IPS-20b (cell line): ENCODE measurements at regions not wholly inside any gene's neighbourhood (a gene's known extent, or its start where the extent isn't known, plus 50 kb on each side); places are given as distances from the start of the nearest gene placed in this dataset.
"Not testable (repeated sequence)": the region's sequence is repeated elsewhere in the genome, so short reads cannot be mapped to it uniquely, and the experiment has no call there.

Experiments
- H3K27ac ChIP-seq: one replicate; pipeline ENCODE4 v1.5.1; 2013; ENCODE audit warnings: low read length
- H3K27me3 ChIP-seq: 2 replicates; pipeline ENCODE4 v1.6.1; 2013; ENCODE audit warnings: mild to moderate bottlenecking, low read length, inconsistent platforms; ENCODE audit not compliant: insufficient read depth
- H3K36me3 ChIP-seq: 2 replicates; pipeline ENCODE4 v1.6.1; 2013; ENCODE audit warnings: low read depth, mild to moderate bottlenecking, inconsistent platforms, low read length, moderate library complexity; ENCODE audit not compliant: insufficient read depth
- H3K4me1 ChIP-seq: 2 replicates; pipeline ENCODE4 v1.6.1; 2013; ENCODE audit warnings: mild to moderate bottlenecking, control low read depth, inconsistent platforms, low read length, moderate library complexity; ENCODE audit not compliant: insufficient read depth
- H3K4me3 ChIP-seq: 2 replicates; pipeline ENCODE4 v1.5.1; 2013; ENCODE audit warnings: mild to moderate bottlenecking, low read length, inconsistent platforms
- H3K9ac ChIP-seq: 2 replicates; pipeline ENCODE4 v1.6.1; 2013; ENCODE audit warnings: low read depth, mild to moderate bottlenecking, inconsistent platforms, low read length, moderate library complexity
- H3K9me3 ChIP-seq: 2 replicates; pipeline ENCODE4 v1.6.1; 2013; ENCODE audit warnings: mild to moderate bottlenecking, low read depth, low read length, inconsistent platforms; ENCODE audit not compliant: insufficient read depth

DNA sequence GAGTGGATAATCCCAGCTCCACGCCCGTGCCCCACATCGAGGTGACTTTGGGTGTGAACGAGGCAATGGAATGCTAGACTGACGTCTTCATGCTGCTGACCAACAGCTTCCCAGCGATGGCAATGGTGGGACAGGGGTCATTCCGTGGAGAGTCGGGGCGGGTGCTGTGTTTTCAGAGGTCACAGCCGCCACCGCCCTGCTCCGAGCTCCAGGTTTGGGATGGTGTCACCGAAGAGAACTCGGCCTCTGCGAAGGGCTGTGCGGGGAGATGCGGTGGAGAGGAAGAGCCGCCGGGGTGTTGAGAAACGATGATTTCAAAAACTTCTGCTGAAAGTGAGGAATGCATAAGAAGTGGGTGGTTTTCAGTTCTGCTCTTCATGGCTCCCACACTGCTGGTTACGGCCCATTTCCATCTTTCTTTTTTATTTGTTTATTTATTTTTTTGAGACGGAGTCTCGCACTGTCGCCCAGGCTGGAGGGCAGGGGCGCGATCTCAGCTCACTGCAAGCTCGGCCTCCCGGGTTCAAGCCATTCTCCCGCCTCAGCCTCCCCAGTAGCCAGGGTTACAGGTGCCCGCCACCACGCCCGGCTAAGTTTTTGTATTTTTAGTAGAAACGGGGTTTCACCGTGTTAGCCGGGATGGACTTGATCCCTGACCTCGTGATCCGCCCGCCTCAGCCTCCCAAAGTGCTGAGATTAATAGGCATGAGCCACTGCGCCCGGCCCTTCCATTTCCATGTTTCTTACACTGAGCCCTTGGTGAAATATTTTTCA lies 142.6 kb downstream of the RTP5 start:
- Histone ChIP-seq H3K9ac (no peak overlapping the region), H3K4me3 (no peak overlapping the region), H3K4me1 (no peaks in the 10 kb centered on the region), H3K9me3 (no peaks in the 10 kb centered on the region), H3K36me3 (no peaks in the 10 kb centered on the region), H3K27me3 (no peaks in the 10 kb centered on the region), H3K27ac (no peak overlapping the region)

DNA sequence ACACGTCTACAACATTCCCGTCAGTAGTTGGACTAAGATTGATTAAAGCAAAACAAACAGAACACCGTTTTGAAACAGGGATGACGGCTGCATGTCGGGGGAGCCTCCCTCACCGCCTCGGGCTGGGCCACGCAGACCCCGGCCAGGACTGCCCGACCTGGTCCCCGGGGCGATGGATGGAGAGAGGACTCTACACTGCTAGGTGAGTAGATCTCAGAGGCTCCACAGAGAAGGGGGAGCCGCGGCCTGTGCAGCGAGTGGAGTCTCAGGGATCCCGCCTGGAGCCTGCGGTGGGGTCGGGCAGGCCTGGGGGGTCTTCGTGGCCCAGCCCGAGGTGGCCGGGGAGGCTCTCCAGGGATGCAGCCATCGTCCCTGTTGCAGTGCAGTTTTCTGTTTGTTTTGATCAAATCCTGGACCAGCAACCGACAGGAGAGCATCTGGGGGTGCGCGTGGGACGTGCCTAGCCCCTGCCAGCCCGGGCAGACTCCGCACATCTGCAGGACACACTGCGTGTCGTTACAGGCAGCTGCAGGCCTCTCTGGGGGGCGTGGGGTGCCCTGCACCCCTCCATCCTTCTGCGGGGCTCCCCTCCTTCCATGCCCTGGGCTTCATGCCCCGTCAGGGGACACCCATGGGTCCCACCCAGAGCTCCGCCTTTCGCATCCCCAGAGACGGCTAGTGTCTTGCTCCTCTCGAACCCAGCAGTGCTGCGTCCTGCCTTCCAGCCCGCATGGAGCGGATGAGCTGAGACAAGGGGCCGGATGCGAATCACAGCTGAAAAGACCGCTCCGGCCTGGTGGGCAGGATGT lies 143.6 kb downstream of the RTP5 start:
- H3K9ac ChIP-seq: no peak overlapping the region
- H3K4me3 ChIP-seq: no peak overlapping the region
- no peak overlapping the region for H3K27ac ChIP-seq
- no peaks in the 10 kb centered on the region for H3K27me3 ChIP-seq
- H3K4me1 ChIP-seq: no peaks in the 10 kb centered on the region
- no peaks in the 10 kb centered on the region for H3K9me3 ChIP-seq
- no peaks in the 10 kb centered on the region for H3K36me3 ChIP-seq

DNA sequence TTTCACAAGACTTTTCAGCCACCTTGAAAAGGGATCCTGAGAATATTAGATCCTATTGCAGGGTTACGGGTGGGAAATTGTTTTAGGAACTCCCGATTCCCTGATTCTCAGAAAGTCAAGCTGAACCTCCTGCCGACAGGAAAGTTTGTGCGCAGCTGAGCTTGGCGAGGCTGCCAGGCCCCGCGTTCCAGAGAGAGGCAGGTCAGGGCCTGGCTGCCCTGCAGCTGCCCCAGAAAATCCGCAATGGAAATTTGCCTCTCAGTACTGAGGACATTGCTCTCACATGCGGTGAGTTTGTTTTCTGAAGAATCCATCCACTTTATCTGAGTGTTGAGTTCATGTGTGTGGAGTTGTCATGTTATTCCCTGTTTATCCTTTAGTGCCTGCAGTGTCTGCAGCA lies 144.2 kb downstream of the RTP5 start:
- Histone ChIP-seq H3K4me3 (no peak overlapping the region), H3K4me1 (no peaks in the 10 kb centered on the region), H3K27ac (no peak overlapping the region), H3K36me3 (no peaks in the 10 kb centered on the region), H3K27me3 (no peaks in the 10 kb centered on the region), H3K9ac (no peak overlapping the region), H3K9me3 (no peaks in the 10 kb centered on the region)

DNA sequence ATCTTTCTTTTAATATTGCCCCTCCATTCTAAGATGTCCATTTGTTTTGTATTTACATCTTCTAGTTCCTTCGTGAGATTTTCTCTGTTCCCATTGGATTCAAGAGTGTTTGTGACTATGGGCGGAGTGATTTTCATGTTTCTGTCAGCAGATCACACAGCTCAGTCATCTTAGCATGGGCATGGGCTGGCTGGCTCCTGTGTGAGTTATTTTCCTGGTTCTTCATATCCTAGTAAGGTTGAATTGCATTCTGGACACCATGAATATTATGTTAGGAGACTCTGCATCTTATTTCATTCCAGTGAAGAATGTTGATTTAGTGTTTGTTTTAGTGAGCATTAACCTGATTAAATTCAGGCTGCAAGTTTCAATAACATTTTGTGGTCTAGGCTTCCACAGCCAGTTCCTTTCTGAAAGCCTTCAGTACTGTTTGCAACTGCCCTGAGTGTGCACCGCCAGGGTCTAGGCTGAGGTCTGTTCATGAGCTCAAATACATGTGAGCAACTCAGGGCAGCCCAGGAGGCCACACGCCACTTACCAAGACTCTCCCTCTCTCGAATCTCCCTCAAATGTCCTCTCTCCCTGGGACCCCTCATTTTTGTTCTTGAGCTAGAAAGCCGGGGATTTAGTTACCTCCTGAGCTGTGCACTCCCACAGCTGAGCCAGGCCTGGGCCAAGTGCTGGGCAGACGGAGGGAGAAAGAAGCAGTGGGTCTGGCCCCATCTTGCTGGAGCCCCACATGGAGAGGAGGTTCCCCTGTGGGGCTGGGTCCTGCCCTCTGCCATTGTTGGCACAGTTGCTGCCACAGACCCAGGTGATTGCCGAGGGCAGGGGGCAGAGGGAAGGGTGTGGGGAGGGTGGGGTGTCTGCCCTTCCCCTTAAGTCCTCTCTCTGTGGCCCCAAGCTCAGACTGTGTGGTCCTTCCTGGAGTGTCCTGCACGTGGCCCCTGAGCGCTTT lies 145.9 kb downstream of the RTP5 start:
- H3K4me3 ChIP-seq: no peak overlapping the region
- no peaks in the 10 kb centered on the region for H3K4me1 ChIP-seq
- no peaks in the 10 kb centered on the region for H3K9me3 ChIP-seq
- H3K9ac ChIP-seq: no peak overlapping the region
- H3K27ac ChIP-seq: no peak overlapping the region
- no peaks in the 10 kb centered on the region for H3K27me3 ChIP-seq
- H3K36me3 ChIP-seq: no peaks in the 10 kb centered on the region

DNA sequence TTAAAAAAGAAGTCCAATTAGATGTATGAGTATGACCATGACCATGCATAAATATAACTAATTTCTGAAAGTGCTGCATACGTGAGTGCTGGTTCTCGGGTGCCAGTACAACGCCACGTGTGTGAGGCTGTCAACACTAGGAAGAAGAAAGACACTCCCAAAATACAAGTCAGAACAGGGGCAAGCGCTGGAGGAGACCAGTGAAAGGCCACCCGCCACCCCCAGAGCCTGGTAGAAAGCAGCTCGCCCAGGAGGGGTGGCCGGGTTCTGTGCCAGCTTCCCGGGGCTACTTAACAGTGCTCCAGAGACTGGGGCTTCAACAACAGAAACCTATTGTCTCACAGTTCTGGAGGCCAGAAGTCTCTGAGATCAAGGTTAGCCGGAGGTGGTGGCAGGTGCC lies 147.6 kb downstream of the RTP5 start:
- H3K4me1 ChIP-seq: no peaks in the 10 kb centered on the region
- no peaks in the 10 kb centered on the region for H3K27me3 ChIP-seq
- no peak overlapping the region for H3K27ac ChIP-seq
- H3K9me3 ChIP-seq: no peaks in the 10 kb centered on the region
- no peak overlapping the region for H3K4me3 ChIP-seq
- no peaks in the 10 kb centered on the region for H3K36me3 ChIP-seq
- H3K9ac ChIP-seq: no peak overlapping the region

DNA sequence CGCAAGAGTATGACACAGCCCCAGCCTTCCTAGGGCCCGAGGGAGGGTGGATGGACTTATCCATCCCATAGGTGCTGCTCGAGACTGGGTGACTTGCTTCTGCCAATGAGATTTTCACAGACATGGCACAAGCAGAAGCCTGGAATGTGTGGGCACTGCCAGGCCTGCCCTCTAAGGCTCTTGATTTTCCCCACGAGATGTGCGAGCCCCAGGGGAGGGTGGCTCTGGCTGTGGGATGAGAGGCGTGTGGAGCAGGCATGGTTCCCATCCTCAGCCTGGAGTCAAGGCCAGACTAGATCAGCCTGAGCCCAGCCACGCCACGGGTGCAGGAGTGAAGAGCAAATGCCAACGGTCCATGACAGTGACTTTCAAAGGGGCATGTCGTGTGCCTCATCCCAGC lies 148.9 kb downstream of the RTP5 start:
- H3K4me3 ChIP-seq, H3K4me1 ChIP-seq, H3K27me3 ChIP-seq, H3K9ac ChIP-seq, H3K27ac ChIP-seq, H3K9me3 ChIP-seq, H3K36me3 ChIP-seq: not testable (repeated sequence)

DNA sequence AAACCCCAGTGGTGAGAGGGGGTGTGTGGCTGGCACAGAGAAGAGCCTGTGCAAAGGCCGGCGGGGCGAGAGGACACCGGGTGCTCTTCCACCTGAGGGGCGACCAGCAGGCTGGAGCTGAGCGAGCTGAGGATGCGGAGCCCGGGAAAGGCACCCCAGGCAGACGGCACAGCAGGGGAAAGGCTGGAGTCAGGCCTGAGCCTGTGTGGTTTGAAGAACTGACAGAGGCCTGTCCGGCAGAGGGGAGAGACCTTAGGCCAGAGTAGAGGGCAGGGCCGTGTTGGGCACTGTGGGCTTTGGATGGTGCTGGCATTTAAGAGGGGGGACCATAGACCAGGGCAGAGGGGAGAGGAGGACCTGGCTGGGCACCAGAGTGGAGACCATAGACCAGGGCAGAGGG lies 149.8 kb downstream of the RTP5 start:
- no peaks in the 10 kb centered on the region for H3K36me3 ChIP-seq
- no peaks in the 10 kb centered on the region for H3K4me1 ChIP-seq
- no peak overlapping the region for H3K27ac ChIP-seq
- H3K27me3 ChIP-seq: no peaks in the 10 kb centered on the region
- H3K4me3 ChIP-seq: no peak overlapping the region
- no peaks in the 10 kb centered on the region for H3K9me3 ChIP-seq
- no peak overlapping the region for H3K9ac ChIP-seq

DNA sequence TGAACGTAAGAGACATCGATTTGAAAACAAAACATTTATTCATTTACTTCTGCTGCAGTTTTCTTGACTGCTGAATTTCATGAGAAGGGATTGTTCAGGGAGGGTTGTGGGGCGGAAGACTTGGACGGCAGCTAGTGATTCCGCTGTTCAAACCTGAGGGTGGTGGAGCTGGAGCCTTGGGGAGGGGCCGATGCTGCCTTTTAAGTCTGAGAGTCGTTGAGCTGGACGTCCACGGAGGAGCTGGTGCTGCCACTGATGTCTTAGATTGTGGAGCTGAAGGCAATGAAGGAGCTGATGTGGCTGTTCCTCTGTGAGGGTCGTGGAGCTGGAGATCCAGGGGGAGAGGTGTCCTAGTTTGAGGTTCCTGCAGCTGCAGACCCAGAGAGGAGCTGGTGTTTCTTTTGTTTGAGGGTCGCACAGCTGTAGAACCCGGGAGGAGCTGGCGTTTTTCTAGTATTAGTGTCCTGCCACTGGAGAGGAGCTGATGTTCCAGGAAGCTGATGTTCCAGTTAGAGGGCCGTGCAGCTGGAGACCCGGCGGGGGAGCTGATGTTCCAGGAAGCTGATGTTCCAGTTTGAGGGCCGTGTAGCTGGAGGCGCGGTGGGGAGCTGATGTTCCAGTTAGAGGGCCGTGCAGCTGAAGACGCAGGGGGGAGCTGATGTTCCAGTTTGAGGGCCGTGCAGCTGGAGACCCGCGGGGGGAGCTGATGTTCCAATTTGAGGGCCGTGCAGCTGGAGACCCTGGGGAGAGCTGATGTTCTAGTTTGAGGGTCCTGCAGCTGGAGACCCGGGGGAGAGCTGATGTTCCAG lies 150.9 kb downstream of the RTP5 start:
- peaks cover 6% of the 10 kb centered on the region; the same call in 1 of the 2 replicates for H3K9me3 ChIP-seq
- no peak overlapping the region for H3K9ac ChIP-seq
- no peaks in the 10 kb centered on the region for H3K27me3 ChIP-seq
- H3K36me3 ChIP-seq: no peaks in the 10 kb centered on the region
- no peaks in the 10 kb centered on the region for H3K4me1 ChIP-seq
- H3K27ac ChIP-seq: no peak overlapping the region
- no peak overlapping the region for H3K4me3 ChIP-seq

DNA sequence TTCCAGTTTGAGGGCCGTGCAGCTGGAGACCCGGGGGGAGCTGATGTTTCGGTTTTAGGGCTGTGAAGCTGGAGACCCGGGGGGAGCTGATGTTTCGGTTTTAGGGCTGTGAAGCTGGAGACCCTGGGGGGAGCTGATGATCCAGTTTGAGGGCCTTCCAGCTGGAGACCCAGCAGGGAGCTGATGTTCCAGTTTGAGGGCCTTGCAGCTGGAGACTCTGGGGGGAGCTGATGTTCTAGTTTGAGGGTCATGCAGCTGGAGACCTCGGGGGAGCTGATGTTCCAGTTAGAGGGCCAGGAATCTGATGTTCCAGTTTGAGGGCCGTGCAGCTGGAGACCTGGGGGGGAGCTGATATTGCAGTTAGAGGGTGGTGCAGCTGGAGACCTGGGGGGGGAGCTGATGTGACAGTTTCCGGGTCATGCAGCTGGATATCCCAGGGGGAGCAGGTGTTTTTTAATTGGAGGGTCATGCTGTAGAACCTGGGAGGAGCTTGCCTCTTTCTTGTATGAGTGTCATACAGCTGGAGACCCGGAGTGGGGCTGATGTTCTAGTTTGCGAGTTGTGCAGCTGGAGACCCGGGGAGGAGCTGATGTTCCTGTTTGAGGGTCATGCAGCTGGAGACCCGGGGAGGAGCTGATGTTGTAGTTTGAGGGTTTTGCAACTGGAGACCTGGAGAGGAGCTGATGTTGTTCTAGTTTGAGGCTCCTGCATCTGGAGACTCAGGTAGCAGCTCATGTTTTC lies 153.2 kb downstream of the RTP5 start:
- Histone ChIP-seq H3K4me3 (no peak overlapping the region), H3K27ac (no peak overlapping the region), H3K9ac (no peak overlapping the region), H3K36me3 (no peaks in the 10 kb centered on the region), H3K4me1 (no peaks in the 10 kb centered on the region), H3K9me3 (peaks cover 6% of the 10 kb centered on the region; the same call in 1 of the 2 replicates), H3K27me3 (no peaks in the 10 kb centered on the region)

DNA sequence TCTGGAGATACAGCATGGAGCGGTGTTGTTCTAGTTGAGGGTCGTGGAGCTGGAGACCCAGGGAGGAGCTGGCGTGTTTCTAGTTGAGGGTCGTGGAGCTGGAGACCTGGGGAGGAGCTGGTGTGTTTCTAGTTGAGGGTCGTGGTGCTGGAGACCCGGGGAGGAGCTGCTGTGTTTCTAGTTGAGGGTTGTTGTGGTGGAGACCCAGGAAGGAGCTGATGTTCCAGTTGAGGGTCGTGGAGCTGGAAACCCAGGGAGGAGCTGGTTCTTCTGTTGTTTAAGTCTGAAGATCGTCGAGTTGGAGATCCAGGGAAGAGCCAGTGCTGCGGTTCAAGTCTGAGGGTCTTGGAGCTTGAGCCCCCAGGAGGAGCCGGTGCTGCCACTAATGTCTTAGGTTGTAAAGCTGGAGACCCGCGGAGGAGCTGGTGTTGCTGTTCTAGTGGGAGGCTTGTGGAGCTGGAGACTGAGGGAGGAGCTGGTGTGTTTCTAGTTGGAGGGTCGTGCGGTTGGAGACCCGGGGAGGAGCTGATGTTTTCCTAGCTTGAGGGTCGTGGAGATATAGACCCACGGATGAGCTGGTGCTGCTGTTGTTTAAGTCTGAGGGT lies 155.3 kb downstream of the RTP5 start:
- Histone ChIP-seq H3K9me3 (peaks cover 6% of the 10 kb centered on the region; the same call in 1 of the 2 replicates), H3K27ac (no peak overlapping the region), H3K36me3 (no peaks in the 10 kb centered on the region), H3K4me1 (no peaks in the 10 kb centered on the region), H3K27me3 (no peaks in the 10 kb centered on the region), H3K9ac (no peak overlapping the region), H3K4me3 (no peak overlapping the region)
